ENCODE measurements at regions not wholly inside any gene's neighbourhood (a gene's known extent, or its start where the extent isn't known, plus 50 kb on each side); places are given as distances from the start of the nearest gene placed in this dataset.
"Not testable (repeated sequence)": the region's sequence is repeated elsewhere in the genome, so short reads cannot be mapped to it uniquely, and the experiment has no call there.

DNA sequence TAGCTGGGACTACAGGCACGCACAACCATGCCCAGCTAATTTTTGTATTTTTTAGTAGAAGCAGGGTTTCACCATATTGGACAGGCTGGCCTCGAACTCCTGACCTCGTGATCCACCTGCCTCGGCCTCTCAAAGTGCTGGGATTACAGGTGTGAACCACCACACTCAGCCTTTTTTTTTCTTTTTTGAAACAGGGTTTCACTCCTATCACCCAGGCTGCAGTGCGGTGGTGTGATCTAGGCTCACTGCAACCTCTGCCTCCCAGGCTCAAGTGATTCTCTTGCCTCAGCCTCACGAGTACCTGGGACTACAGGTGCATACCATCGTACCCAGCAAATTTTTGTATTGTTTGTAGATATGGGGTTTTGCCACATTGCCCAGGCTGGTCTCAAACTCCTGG is 280.9 kb downstream of the GOLGA6L6 start:
- not testable (repeated sequence) for DNase-seq

DNA sequence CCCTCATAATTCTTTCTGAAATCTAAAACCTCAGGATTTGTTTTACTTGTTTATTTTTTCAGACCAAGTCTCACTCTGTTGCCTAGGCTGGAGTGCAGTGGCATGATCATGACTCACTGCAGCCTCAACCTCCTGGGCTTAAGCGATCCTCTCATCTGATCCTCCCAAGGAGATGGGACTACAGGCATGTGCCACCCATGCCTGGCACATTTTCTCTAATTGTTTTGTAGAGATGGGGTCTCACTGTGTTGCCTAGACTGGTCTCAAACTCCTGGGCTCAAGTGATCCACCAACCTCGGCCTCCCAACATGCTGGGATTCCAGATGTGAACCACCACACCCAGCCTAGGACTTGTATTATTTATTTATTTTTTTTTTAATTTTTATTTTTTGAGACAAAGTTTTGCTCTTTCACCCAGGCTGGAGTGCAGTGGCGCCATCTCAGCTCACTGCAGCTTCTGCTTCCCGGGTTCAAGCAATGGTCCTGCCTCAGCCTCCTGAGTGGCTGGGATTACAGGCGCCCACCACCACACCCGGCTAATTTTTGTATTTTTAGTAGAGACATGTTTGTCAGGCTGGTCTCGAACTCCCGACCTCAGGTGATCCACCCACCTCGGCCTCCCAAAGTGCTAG is 281.9 kb downstream of the GOLGA6L6 start:
- not testable (repeated sequence) for DNase-seq

GRCh38 chr15:20256394-20256793 is 285.2 kb downstream of the GOLGA6L6 start:
- DNase-seq, result not testable (repeated sequence)

DNA sequence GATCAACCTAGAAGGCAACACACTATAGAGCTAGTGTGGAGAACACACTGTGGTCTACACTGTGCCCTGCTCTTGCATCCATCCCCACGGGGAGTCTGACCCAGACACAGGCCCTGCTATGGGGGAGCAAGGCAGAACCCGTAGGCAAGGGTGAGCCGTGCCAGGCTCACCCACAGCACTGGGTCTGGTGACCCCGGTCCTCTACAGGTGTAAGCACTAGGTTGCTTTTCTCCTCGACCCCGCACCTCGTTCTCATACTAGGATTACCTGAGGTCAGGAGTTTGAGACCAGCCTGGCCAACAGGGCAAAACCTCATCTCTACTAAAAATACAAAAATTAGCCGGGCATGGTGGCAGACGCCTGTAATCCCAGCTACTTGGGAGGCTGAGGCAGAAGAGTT is 286.0 kb downstream of the GOLGA6L6 start:
- not testable (repeated sequence) for DNase-seq

DNA sequence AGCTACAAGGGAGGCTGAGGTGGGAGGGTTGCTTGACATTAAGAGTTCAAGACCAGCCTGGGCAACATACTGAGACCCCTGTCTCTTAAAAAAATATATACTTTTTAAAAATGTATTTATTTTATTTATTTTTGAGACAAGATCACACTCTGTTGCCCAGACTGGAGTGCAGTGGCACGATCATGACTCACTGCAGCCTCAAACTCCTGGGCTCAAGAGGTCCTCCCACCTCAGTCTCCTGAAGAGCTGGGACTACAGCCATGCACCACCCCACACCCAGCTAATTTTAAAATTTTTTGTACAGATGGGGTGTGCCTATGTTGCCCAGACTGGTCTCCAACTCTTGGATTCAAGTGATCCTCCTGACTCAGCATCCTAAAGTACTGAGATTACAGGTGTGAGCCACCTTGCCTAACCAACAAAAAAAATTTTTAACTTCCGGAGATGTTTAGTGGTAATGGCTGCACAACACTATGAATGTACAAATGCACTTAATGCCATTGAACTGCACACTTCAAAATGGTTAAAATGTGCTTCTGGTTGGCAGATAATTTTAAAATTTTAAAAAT is 288.5 kb downstream of the GOLGA6L6 start:
- DNase-seq, result not testable (repeated sequence)

GRCh38 chr15:20252040-20252439 is 289.6 kb downstream of the GOLGA6L6 start:
- DNase-seq, result not testable (repeated sequence)

GRCh38 chr15:20251214-20252005 is 290.2 kb downstream of the GOLGA6L6 start:
- DNase-seq, result not testable (repeated sequence)

GRCh38 chr15:20250206-20250605 is 291.4 kb downstream of the GOLGA6L6 start:
- not testable (repeated sequence) for DNase-seq

DNA sequence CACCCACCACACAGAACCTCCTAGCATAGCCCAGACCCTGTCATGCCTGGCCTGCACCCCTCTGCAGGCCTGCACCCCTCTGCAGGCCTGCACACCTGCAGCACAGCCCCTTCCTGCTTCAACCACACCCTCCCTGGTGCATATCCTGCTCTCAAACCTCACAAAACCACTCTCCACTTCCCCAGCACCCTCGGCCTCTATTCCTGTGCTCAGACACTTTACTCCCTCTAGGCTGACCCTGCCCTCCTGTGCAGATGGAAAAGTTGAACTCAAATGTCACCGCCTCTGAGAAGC is 292.0 kb downstream of the GOLGA6L6 start:
- DNase-seq, result not testable (repeated sequence)

DNA sequence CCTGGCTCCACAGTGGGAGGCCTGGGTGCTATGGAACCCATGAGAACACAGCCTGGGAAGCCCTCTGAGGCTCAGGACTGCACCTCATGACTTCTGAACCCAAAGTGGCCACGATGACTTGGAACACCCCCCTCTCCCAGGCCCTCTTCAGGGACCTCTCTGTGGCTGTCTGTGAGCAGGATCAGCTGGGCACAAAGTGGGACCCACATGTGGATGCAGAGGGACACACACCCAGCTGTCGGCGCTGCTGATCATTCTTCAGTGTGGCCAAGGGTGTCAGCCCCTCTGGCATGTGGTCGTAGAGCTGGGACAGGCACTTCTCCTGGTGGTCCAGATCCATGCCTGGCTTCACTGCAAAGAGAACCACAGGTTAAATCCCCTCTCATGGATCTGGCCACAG is 293.2 kb downstream of the GOLGA6L6 start:
- DNase-seq, result not testable (repeated sequence)

- DNase-seq, result not testable (repeated sequence)
Measured at GRCh38 chr15:20247137-20247536, 294.5 kb downstream of the GOLGA6L6 start.

- DNase-seq, result not testable (repeated sequence)
Measured at GRCh38 chr15:20246624-20247023, 295.0 kb downstream of the GOLGA6L6 start.

DNA sequence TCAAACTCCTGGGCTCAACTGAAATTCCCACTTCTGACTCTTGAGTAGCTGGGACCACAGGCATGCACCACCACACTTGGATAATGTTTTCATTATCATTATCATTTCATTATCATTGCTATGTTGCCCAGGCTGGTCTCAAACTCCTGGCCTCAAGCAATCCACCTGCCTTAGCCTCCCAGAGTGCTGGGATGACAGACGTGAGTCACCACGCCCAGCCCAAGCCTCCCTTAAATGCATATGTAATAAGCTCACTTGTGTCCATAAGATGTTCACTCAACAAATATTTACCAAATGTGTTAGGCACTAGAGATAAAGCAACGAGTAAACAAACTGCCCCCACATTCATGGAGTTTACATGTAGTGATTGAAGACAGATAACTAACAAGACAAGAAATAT is 295.7 kb downstream of the GOLGA6L6 start:
- DNase-seq, result not testable (repeated sequence)

GRCh38 chr15:20244792-20245191 is 296.8 kb downstream of the GOLGA6L6 start:
- DNase-seq, result not testable (repeated sequence)

DNA sequence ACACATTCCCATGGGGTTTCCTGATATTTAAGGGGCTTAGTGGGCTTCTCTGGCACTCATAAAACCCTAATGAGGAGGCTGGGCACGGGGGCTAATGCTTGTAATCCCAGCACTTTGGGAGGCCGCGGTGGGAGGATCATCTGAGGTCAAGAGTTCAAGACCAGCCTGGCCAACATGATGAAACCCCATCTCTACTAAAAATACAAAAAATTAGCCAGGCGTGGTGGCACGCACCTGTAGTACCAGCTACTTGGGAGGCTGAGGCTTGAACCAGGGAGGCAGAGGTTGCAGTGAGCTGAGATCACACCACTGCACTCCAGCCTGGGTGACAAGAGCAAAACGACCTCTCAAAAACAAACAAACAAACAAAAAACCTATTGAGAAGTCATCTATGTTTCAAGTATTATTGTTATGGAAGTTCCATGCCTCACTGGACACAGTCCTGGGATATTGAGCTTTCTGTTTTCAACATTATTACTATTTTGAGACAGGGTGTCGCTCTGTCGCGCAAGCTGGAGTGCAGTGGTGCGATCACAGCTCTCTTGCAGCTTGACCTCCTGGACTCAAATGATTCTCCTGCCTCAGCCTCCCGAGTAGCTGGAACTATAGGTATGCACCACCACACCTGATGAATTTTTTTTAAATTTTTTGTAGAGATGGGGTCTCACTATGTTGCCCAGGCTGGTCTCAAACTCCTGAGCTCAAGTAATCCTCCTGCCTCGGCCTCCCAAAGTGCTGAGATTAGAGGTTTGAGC is 297.9 kb downstream of the GOLGA6L6 start:
- DNase-seq, result not testable (repeated sequence)

GRCh38 chr15:20240366-20240917 is 301.2 kb downstream of the GOLGA6L6 start:
- DNase-seq, result not testable (repeated sequence)

GRCh38 chr15:20239186-20239585 is 302.4 kb downstream of the GOLGA6L6 start:
- not testable (repeated sequence) for DNase-seq

DNA sequence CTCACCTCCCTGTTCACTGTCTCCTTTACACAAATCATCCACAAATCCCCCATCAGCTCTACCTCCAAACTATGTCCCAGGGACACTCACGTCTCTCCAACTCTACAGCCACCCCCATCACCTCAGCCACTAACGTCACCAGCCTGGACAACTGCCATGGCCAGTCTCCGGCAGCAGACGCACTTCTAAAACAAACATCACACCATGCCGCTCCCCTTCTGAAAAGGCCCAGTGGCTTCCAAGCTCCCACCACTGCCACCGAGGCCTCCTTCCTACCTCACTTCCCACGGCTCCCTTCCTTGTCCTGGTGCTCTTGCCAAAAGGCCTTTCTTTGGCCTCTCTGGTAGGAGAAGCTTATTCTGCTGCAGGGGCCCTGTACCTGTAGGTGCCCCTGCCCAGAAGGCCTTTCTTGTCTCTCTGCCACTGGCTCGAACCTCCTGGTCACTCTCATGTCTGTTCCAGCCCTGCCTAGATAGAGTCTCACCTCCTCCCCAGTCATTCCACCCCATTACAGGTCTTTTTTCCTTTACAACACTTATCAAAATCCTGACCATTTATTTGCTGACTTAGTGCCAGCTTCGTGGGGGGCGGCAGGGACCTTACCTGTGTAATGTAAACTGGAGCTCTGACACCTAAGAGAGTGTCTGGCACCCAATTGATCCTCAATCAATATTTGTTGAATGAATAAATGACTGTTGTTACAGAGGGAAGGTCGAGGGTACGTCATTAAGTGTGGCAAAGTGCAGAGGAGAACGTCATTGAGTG is 304.2 kb downstream of the GOLGA6L6 start:
- not testable (repeated sequence) for DNase-seq

DNA sequence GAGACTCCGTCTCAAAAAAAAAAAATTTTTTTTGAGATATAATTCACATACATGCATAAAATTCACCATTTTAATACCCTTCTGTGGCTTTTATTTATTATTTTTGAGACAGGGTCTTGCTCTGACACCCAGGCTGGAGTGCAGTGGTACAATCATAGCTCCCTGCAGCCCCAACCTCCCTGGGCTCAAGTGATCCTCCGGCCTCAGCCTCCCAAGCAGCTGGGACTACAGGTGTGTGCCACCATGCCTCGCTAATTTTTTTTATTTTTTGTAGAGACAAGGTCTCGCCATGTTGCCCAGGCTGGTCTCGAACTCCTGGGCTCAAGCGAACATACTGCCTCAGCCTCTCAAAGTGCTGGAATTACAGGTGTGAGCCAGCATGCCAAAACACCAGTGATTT is 305.9 kb downstream of the GOLGA6L6 start:
- not testable (repeated sequence) for DNase-seq

DNA sequence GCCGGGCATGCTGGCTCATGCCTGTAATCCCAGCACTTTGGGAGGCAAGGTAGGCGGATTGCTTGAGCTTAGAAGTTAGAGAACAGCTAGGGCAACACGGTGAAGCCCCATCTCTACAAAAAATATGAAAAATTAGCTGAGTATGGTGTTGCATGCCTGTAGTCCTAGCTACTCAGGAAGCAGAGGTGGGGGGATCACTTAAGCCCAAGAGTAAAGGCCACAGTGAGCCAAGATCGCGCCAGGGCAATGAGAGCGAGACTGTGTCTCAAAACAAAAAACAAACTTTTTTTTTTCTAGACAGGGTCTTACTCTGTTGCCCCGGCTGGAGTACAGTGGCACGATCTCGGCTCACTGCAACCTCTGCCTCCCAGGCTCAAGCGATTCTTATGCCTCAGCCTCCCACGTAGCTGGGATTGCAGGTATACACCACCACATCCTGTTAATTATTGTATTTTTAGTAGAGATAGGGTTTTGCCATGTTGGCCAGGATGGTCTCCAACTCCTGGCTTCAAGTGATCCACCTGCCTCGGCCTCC is 307.5 kb downstream of the GOLGA6L6 start:
- not testable (repeated sequence) for DNase-seq

- not testable (repeated sequence) for DNase-seq
Measured at GRCh38 chr15:20232457-20232856, 309.1 kb downstream of the GOLGA6L6 start.

DNA sequence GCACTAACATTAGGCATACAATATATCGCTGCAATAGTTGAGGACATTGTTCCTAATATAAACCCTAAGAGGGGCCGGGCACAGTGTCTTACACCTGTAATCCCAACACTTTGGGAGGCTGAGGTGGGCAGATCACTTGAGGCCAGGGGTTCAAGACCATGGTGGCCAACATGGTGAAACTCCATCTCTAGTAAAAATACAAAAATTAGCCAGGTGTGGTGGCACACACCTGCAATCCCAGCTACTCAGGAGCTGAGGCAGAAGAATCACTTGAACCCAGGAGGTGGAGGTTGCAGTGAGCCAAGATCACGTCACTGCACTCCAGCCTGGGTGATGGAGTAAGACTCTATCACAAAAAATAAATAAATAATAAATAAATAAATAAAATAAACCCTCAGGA is 310.9 kb downstream of the GOLGA6L6 start:
- not testable (repeated sequence) for DNase-seq
